ENCODE measurements at regions not wholly inside any gene's neighbourhood (a gene's known extent, or its start where the extent isn't known, plus 50 kb on each side); places are given as distances from the start of the nearest gene placed in this dataset.

DNA sequence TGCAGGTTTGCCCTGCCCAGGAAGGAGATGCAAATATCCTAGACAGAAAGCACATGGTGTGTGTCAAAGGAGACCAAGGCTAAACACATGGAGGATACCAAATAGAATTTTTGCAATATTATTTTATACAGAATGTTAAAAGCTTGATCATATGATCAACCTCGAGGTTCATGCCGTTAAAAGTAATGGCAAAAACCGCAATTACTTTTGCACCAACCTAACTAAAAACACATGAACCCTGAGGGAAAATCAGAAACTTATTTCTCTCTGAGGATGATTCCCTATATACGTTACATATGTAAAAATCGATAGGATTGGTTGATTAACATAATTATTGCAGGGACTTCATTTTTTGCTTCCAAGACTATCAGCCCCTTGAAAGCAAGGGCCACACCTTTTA lies 88.1 kb downstream of the MZT1 start:
- intact Hi-C loops (cut with DNase I) = no loop called here
- H3K9ac ChIP-seq (ENCODE audit: low read length in 3 of 3) = no peak overlapping the region
- H3K36me3 ChIP-seq (ENCODE audit: control insufficient read depth in 2 of 3, insufficient read depth in 3 of 3, low read length in 3 of 3) = no peaks in the 10 kb centered on the region
- no peak for FAIRE-seq
- no peaks in the 10 kb centered on the region for H3K9me3 ChIP-seq (ENCODE audit: control insufficient read depth in 2 of 3, insufficient read depth in 1 of 3, low read length in 3 of 3)
- no peaks in the 10 kb centered on the region for H3K27me3 ChIP-seq (ENCODE audit: control insufficient read depth, insufficient read depth, low read length)
- no peak for DNase-seq
- no peak overlapping the region for H3K27ac ChIP-seq (ENCODE audit: low read depth in 2 of 2, low read length in 2 of 2)
- H3K4me1 ChIP-seq (ENCODE audit: control insufficient read depth in 2 of 3, insufficient read depth in 2 of 3, low read depth in 1 of 3, low read length in 3 of 3) = no peaks in the 10 kb centered on the region
- TF ChIP-seq, protein P1, sequence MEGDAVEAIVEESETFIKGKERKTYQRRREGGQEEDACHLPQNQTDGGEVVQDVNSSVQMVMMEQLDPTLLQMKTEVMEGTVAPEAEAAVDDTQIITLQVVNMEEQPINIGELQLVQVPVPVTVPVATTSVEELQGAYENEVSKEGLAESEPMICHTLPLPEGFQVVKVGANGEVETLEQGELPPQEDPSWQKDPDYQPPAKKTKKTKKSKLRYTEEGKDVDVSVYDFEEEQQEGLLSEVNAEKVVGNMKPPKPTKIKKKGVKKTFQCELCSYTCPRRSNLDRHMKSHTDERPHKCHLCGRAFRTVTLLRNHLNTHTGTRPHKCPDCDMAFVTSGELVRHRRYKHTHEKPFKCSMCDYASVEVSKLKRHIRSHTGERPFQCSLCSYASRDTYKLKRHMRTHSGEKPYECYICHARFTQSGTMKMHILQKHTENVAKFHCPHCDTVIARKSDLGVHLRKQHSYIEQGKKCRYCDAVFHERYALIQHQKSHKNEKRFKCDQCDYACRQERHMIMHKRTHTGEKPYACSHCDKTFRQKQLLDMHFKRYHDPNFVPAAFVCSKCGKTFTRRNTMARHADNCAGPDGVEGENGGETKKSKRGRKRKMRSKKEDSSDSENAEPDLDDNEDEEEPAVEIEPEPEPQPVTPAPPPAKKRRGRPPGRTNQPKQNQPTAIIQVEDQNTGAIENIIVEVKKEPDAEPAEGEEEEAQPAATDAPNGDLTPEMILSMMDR (IDR thresholded peaks at IDR 0.05; ENCODE audit: borderline replicate concordance, extremely low read depth, insufficient read depth) = no peak
- no peak overlapping the region for H3K4me3 ChIP-seq (ENCODE audit: low read length in 3 of 3)

DNA sequence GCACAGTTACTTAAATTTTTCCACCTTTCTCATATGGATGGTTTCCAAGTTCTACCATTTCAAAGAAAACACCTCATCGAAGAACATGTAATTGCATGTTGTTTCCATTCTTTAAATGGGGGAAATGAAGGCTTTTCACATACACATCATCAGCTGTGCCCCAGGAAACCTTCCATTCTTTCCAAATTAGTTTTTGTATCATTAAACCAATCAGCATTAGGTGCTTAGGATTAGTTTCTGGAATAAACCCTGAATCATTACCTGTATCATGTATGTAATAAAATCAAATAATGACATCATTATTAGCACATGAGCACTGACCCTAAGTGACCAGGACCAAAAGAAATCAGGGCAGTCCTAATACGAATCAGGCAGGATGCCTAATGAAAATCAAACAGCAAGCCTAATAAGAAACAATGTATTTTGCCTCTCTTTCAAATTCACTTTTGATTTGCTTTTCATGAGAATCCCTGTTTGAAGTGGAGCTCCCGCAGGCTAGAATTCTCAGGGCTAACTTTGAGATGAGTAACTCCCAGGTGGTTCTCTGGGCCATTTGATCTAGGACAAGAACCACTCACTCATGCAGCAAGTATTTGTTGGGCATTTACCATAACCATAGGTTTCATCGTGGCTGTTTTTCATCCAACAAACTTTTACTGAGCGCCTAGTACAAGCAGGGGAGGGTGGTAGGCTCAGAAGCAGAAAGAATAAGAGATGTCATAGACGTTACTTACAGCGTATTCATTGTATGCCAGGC lies 89.2 kb downstream of the MZT1 start:
- TF ChIP-seq, protein P1 (IDR thresholded peaks at IDR 0.05; ENCODE audit: borderline replicate concordance, extremely low read depth, insufficient read depth) = no peak
- Histone ChIP-seq H3K27ac (ENCODE audit: low read depth in 2 of 2, low read length in 2 of 2) (no peak overlapping the region), H3K36me3 (ENCODE audit: control insufficient read depth in 2 of 3, insufficient read depth in 3 of 3, low read length in 3 of 3) (no peaks in the 10 kb centered on the region), H3K9ac (ENCODE audit: low read length in 3 of 3) (no peak overlapping the region), H3K4me1 (ENCODE audit: control insufficient read depth in 2 of 3, insufficient read depth in 2 of 3, low read depth in 1 of 3, low read length in 3 of 3) (no peaks in the 10 kb centered on the region), H3K4me3 (ENCODE audit: low read length in 3 of 3) (no peak overlapping the region), H3K27me3 (ENCODE audit: control insufficient read depth, insufficient read depth, low read length) (no peaks in the 10 kb centered on the region), H3K9me3 (ENCODE audit: control insufficient read depth in 2 of 3, insufficient read depth in 1 of 3, low read length in 3 of 3) (no peaks in the 10 kb centered on the region)
- intact Hi-C loops (cut with DNase I) = no loop called here
- no peak for DNase-seq
- no peak for FAIRE-seq

DNA sequence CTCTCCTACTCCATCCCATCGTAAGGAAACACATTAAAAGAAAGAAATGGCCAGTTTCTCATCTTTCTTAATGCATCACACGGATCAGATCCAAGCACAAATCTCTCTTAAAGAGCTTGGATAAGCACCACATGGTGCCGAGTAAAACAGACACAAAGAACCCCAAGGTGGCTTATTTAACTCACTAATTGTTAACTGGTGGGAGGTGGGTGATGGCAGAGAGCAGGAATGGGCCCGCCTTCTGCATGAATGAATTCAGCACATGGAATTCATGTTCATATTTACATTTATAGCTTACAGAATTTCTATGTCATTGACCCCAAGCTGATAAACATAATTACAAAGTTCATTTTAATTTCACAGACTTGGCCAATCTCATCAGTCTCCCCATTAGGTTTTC lies 89.9 kb downstream of the MZT1 start:
- Histone ChIP-seq H3K4me1 (ENCODE audit: control insufficient read depth in 2 of 3, insufficient read depth in 2 of 3, low read depth in 1 of 3, low read length in 3 of 3) (no peaks in the 10 kb centered on the region), H3K9ac (ENCODE audit: low read length in 3 of 3) (no peak overlapping the region), H3K36me3 (ENCODE audit: control insufficient read depth in 2 of 3, insufficient read depth in 3 of 3, low read length in 3 of 3) (no peaks in the 10 kb centered on the region), H3K4me3 (ENCODE audit: low read length in 3 of 3) (no peak overlapping the region), H3K9me3 (ENCODE audit: control insufficient read depth in 2 of 3, insufficient read depth in 1 of 3, low read length in 3 of 3) (no peaks in the 10 kb centered on the region), H3K27me3 (ENCODE audit: control insufficient read depth, insufficient read depth, low read length) (no peaks in the 10 kb centered on the region), H3K27ac (ENCODE audit: low read depth in 2 of 2, low read length in 2 of 2) (no peak overlapping the region)
- TF ChIP-seq, protein P1 (IDR thresholded peaks at IDR 0.05; ENCODE audit: borderline replicate concordance, extremely low read depth, insufficient read depth) = no peak
- DNase-seq = no peak
- intact Hi-C loops (cut with DNase I) = no loop called here
- no peak for FAIRE-seq

DNA sequence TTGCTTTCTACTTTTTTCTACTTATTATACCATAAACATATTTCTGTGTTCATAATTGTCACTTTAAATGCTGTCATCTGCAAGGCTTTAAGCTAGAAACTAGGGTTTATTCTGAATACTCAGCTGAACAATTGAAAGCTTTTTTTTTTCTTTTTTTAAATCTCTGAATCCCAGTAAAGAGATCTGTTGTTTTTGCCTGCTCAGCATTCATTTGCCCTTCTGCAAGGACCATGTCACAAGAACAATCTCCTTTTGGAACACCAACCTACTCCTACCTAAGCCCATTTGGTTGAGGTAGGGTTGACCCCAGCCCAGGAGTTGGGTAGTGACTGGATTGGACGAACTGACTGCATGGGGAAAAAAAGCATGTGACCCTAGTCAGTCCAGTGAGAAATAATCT lies 92.6 kb downstream of the MZT1 start:
- Histone ChIP-seq H3K4me3 (ENCODE audit: low read length in 3 of 3) (no peak overlapping the region), H3K4me1 (ENCODE audit: control insufficient read depth in 2 of 3, insufficient read depth in 2 of 3, low read depth in 1 of 3, low read length in 3 of 3) (no peaks in the 10 kb centered on the region), H3K36me3 (ENCODE audit: control insufficient read depth in 2 of 3, insufficient read depth in 3 of 3, low read length in 3 of 3) (no peaks in the 10 kb centered on the region), H3K27ac (ENCODE audit: low read depth in 2 of 2, low read length in 2 of 2) (no peak overlapping the region), H3K9me3 (ENCODE audit: control insufficient read depth in 2 of 3, insufficient read depth in 1 of 3, low read length in 3 of 3) (no peaks in the 10 kb centered on the region), H3K27me3 (ENCODE audit: control insufficient read depth, insufficient read depth, low read length) (no peaks in the 10 kb centered on the region), H3K9ac (ENCODE audit: low read length in 3 of 3) (no peak overlapping the region)
- intact Hi-C loops (cut with DNase I) = no loop called here
- DNase-seq (no peak), FAIRE-seq (no peak)
- TF ChIP-seq, protein P1 (IDR thresholded peaks at IDR 0.05; ENCODE audit: borderline replicate concordance, extremely low read depth, insufficient read depth) = no peak

Measured in kidney (tissue), 13 donors.